Kidney (tissue), 13 donors: ENCODE measurements at regions not wholly inside any gene's neighbourhood (a gene's known extent, or its start where the extent isn't known, plus 50 kb on each side); places are given as distances from the start of the nearest gene placed in this dataset.
A peak's percentile ranks its signal among the peaks of the same experiment; 100 is the strongest.

ENCODE experiments used
- DNase-seq, 5 donors: peaks; one replicate each; pipeline ENCODE4 v3.0.0-alpha.2; 2013 to 2020
- FAIRE-seq: peaks from 2 replicates; lab custom pipeline; 2012; peaks lifted over from hg19 to GRCh38; lab: Jason Lieb, UNC
- H3K27ac ChIP-seq, 2 donors: one replicate each; pipeline ENCODE4 v1.7.0; 2013; ENCODE audit warnings: low read depth in 2 of 2, low read length in 2 of 2, inconsistent platforms in 1 of 2
- H3K27me3 ChIP-seq: one replicate; pipeline ENCODE4 v1.7.1; 2013; ENCODE audit warnings: low read length, inconsistent platforms; ENCODE audit not compliant: control insufficient read depth, insufficient read depth
- H3K36me3 ChIP-seq, 3 donors: one replicate each; pipeline versions ENCODE4 v1.7.0 to v1.7.1; 2013; ENCODE audit warnings: low read length in 3 of 3, control low read depth in 1 of 3, inconsistent platforms in 1 of 3; ENCODE audit not compliant: insufficient read depth in 3 of 3, control insufficient read depth in 2 of 3
- H3K4me1 ChIP-seq, 3 donors: one replicate each; pipeline versions ENCODE4 v1.7.0 to v1.7.1; 2013; ENCODE audit warnings: low read length in 3 of 3, inconsistent platforms in 1 of 3, low read depth in 1 of 3; ENCODE audit not compliant: control insufficient read depth in 2 of 3, insufficient read depth in 2 of 3
- H3K4me3 ChIP-seq, 3 donors: one replicate each; pipeline versions ENCODE4 v1.7.0 to v1.8.1; 2013; ENCODE audit warnings: low read length in 3 of 3, control low read depth in 1 of 3, inconsistent platforms in 1 of 3
- H3K9ac ChIP-seq, 3 donors: one replicate each; pipeline versions ENCODE4 v1.7.0 to v1.7.1; 2013; ENCODE audit warnings: low read length in 3 of 3, control low read depth in 1 of 3, inconsistent platforms in 1 of 3
- H3K9me3 ChIP-seq, 3 donors: one replicate each; pipeline versions ENCODE4 v1.7.0 to v1.7.1; 2013; ENCODE audit warnings: low read length in 3 of 3, control low read depth in 1 of 3, inconsistent platforms in 1 of 3; ENCODE audit not compliant: control insufficient read depth in 2 of 3, insufficient read depth in 1 of 3
- CTCF ChIP-seq: IDR thresholded peaks from 3 replicates; pipeline ENCODE4 v1.5.1; 2012; ENCODE audit warnings: mild to moderate bottlenecking, moderate library complexity, borderline replicate concordance; ENCODE audit not compliant: insufficient read depth; ENCODE audit errors: extremely low read depth
- intact Hi-C: fragments of 100-400 bp; cut with DNase I; formaldehyde crosslinking; loops from one replicate; pipeline ENCODE4 v1.11.1; 2022
- donor health status: control.
- donor health status: control.
- donor health status: control.
- donor health status: control.
- donor health status: control.
- donor health status: DM: yes; HTN: yes; CAD: no.
- donor health status: Normal renal cell carcinoma (clear cell type).

DNA sequence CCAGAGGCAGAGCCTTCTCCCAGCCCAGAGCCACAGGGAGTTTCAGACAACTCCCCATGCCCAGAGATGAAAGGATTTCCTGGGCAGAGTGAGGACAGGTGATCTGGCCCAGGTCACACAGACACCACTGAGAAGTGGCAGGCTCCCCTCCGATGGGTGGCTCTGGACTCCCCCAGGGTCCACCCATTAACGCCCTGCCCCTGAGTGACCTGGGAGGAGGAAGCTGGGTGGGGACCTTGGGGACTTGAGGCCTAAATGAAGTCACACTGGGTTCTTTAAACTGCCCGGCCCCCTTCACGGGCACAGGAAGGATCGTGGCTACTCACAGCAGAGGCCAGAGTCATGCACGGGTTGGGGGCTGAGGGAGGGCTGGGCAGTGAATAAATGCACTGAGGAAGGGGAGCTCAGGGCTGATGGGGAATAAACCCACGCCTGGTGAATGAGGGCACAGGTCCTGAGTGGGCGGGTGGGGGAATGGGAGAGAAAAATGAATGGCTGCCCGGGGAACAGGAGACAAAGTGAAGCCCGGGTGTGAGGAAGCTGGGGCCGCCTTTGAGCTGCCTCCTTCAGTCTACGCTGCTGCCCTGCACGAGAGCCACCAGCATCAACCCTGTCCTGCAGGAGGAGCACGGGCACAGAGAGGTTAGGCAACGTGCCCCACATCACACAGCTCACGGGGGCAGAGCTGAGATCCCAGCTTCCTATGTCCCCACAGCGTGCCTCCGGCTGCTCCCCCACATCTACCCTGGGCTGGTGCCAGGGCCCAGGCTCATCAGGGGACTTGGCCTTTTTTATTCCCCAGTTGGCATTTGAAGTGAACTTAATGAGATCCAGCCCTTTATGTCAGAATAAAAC, 404.3 kb downstream of the MATN1 start:
- no peak for TF ChIP-seq CTCF
- FAIRE-seq (no peak), DNase-seq (peak in 2 of 5 donors; percentile 7 to 33)
- Histone ChIP-seq H3K4me1 (no peaks in the 10 kb centered on the region), H3K27me3 (no peaks in the 10 kb centered on the region), H3K4me3 (no peak overlapping the region), H3K36me3 (no peaks in the 10 kb centered on the region), H3K9me3 (peaks cover 0 to 8% (median 0%) of the 10 kb centered on the region in 3 donors), H3K27ac (no peak overlapping the region), H3K9ac (no peak overlapping the region)
- intact Hi-C loops: no loop called here

GRCh38 chr1:30318413-30318812, 405.0 kb downstream of the MATN1 start:
- Histone ChIP-seq H3K4me3 (no peak overlapping the region), H3K9me3 (peaks cover 0 to 8% (median 0%) of the 10 kb centered on the region in 3 donors), H3K9ac (no peak overlapping the region), H3K27me3 (no peaks in the 10 kb centered on the region), H3K27ac (no peak overlapping the region), H3K4me1 (no peaks in the 10 kb centered on the region), H3K36me3 (no peaks in the 10 kb centered on the region)
- TF ChIP-seq CTCF: no peak
- DNase-seq: peak in 1 of 5 donors; percentile 10
- FAIRE-seq: no peak
- intact Hi-C loops: no loop called here

GRCh38 chr1:30317921-30318320, 405.5 kb downstream of the MATN1 start:
- Histone ChIP-seq H3K9ac (no peak overlapping the region), H3K9me3 (peaks cover 0 to 8% (median 0%) of the 10 kb centered on the region in 3 donors), H3K36me3 (no peaks in the 10 kb centered on the region), H3K4me3 (no peak overlapping the region), H3K27me3 (no peaks in the 10 kb centered on the region), H3K27ac (no peak overlapping the region), H3K4me1 (no peaks in the 10 kb centered on the region)
- no peak for TF ChIP-seq CTCF
- no peak for FAIRE-seq
- DNase-seq: no peak
- intact Hi-C loops: no loop called here
